Osteocyte (in vitro differentiated cells): ENCODE measurements at regions not wholly inside any gene's neighbourhood (a gene's known extent, or its start where the extent isn't known, plus 50 kb on each side); places are given as distances from the start of the nearest gene placed in this dataset.

Source experiments
- DNase-seq: peaks from one replicate; pipeline ENCODE4 v3.0.0; 2021; ENCODE audit warnings: mixed read lengths; ENCODE audit not compliant: unreplicated experiment; ENCODE audit errors: extremely low spot score
- H3K27ac Mint-ChIP-seq: one replicate; pipeline ENCODE4 v1.8.0; 2021; ENCODE audit warnings: mild to moderate bottlenecking, mixed read lengths; ENCODE audit not compliant: unreplicated experiment
- H3K27me3 Mint-ChIP-seq: one replicate; pipeline ENCODE4 v1.8.0; 2021; ENCODE audit warnings: mixed read lengths; ENCODE audit not compliant: unreplicated experiment
- H3K36me3 Mint-ChIP-seq: one replicate; pipeline ENCODE4 v1.8.0; 2021; ENCODE audit warnings: mixed read lengths; ENCODE audit not compliant: unreplicated experiment
- H3K4me1 Mint-ChIP-seq: one replicate; pipeline ENCODE4 v1.8.0; 2021; ENCODE audit warnings: mixed read lengths; ENCODE audit not compliant: unreplicated experiment
- H3K4me3 Mint-ChIP-seq: one replicate; pipeline ENCODE4 v1.8.0; 2021; ENCODE audit warnings: mild to moderate bottlenecking, moderate library complexity, mixed read lengths; ENCODE audit not compliant: unreplicated experiment
- H3K9me3 Mint-ChIP-seq: one replicate; pipeline ENCODE4 v1.8.0; 2021; ENCODE audit warnings: mixed read lengths; ENCODE audit not compliant: unreplicated experiment
- CTCF ChIP-seq: fragments of 200-600 bp; sonication (generic); IDR thresholded peaks from 2 replicates; pipeline ENCODE4 v1.5.0; 2021; ENCODE audit warnings: antibody characterized with exemption, mild to moderate bottlenecking, moderate library complexity

GRCh38 chr12:124436366-124436765 lies 131.0 kb downstream of the NCOR2 start:
- Mint-ChIP-seq H3K27me3 (no peaks in the 10 kb centered on the region), H3K4me3 (no peak overlapping the region), H3K27ac (no peak overlapping the region), H3K9me3 (no peaks in the 10 kb centered on the region), H3K4me1 (peaks cover 21% of the 10 kb centered on the region), H3K36me3 (peaks cover 5% of the 10 kb centered on the region)
- no peak for DNase-seq
- no peak for TF ChIP-seq CTCF

GRCh38 chr12:124435806-124436345 lies 131.5 kb downstream of the NCOR2 start:
- no peak for TF ChIP-seq CTCF
- no peaks in the 10 kb centered on the region for H3K27me3 Mint-ChIP-seq
- DNase-seq: no peak
- no peak overlapping the region for H3K4me3 Mint-ChIP-seq
- H3K4me1 Mint-ChIP-seq: peaks cover 16% of the 10 kb centered on the region
- no peaks in the 10 kb centered on the region for H3K9me3 Mint-ChIP-seq
- peaks cover 5% of the 10 kb centered on the region for H3K36me3 Mint-ChIP-seq
- H3K27ac Mint-ChIP-seq: no peak overlapping the region

GRCh38 chr12:124434951-124435805 lies 132.2 kb downstream of the NCOR2 start:
- peaks cover 12% of the 10 kb centered on the region for H3K36me3 Mint-ChIP-seq
- H3K27ac Mint-ChIP-seq: no peak overlapping the region
- no peaks in the 10 kb centered on the region for H3K9me3 Mint-ChIP-seq
- H3K4me1 Mint-ChIP-seq: peaks cover 11% of the 10 kb centered on the region
- no peak for TF ChIP-seq CTCF
- DNase-seq: no peak
- H3K4me3 Mint-ChIP-seq: no peak overlapping the region
- no peaks in the 10 kb centered on the region for H3K27me3 Mint-ChIP-seq

- Mint-ChIP-seq H3K9me3 (no peaks in the 10 kb centered on the region), H3K27ac (no peak overlapping the region)
These were observed 133.1 kb downstream of the NCOR2 start for GRCh38 chr12:124434354-124434753.

More at GRCh38 chr12:124434354-124434753, 133.1 kb downstream of the NCOR2 start:
- DNase-seq: no peak
- Mint-ChIP-seq H3K27me3 (no peaks in the 10 kb centered on the region), H3K4me3 (no peak overlapping the region), H3K36me3 (peaks cover 14% of the 10 kb centered on the region), H3K4me1 (peaks cover 11% of the 10 kb centered on the region)
- no peak for TF ChIP-seq CTCF
